ENCODE measurements at regions not wholly inside any gene's neighbourhood (a gene's known extent, or its start where the extent isn't known, plus 50 kb on each side); places are given as distances from the start of the nearest gene placed in this dataset.

DNA sequence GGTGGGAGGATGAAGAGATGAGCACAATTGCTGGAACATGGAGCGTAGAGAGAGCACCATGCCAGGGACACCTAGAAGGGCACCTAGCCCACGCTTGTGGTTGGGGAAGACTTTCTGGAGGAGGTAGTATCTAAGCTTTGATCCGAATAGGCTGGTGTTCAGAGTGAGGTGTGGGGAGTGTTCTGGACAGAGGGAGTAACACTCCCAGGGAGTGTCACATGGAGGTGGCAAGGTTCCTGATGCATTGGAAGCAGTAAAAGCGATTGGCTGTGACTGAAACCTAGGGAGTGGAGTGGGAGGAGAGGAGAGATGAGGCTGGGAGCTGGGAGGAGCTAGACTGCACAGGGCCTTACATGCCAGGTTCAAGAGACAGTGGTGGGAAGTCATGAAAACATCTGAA, 188.0 kb upstream of the NCAM1 start:
- intact Hi-C loops (cut with DNase I): no loop called here
- TF ChIP-seq, protein P1, sequence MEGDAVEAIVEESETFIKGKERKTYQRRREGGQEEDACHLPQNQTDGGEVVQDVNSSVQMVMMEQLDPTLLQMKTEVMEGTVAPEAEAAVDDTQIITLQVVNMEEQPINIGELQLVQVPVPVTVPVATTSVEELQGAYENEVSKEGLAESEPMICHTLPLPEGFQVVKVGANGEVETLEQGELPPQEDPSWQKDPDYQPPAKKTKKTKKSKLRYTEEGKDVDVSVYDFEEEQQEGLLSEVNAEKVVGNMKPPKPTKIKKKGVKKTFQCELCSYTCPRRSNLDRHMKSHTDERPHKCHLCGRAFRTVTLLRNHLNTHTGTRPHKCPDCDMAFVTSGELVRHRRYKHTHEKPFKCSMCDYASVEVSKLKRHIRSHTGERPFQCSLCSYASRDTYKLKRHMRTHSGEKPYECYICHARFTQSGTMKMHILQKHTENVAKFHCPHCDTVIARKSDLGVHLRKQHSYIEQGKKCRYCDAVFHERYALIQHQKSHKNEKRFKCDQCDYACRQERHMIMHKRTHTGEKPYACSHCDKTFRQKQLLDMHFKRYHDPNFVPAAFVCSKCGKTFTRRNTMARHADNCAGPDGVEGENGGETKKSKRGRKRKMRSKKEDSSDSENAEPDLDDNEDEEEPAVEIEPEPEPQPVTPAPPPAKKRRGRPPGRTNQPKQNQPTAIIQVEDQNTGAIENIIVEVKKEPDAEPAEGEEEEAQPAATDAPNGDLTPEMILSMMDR (IDR thresholded peaks at IDR 0.05): no peak
- TF ChIP-seq POLR2A (IDR thresholded peaks at IDR 0.05): no peak
- H3K27ac ChIP-seq: no peak overlapping the region
- DNase-seq: no peak
- no peaks in the 10 kb centered on the region for H3K9me3 ChIP-seq
- no peaks in the 10 kb centered on the region for H3K36me3 ChIP-seq
- no peak overlapping the region for H3K4me3 ChIP-seq
- 70 to 80% methylated on average over 4 of the region's 4 CpGs for WGBS, 2 donors
- peaks cover 0 to 4% (median 0%) of the 10 kb centered on the region in 3 donors for H3K4me1 ChIP-seq
- H3K27me3 ChIP-seq: peaks cover 0 to 6% (median 0%) of the 10 kb centered on the region in 4 donors

DNA sequence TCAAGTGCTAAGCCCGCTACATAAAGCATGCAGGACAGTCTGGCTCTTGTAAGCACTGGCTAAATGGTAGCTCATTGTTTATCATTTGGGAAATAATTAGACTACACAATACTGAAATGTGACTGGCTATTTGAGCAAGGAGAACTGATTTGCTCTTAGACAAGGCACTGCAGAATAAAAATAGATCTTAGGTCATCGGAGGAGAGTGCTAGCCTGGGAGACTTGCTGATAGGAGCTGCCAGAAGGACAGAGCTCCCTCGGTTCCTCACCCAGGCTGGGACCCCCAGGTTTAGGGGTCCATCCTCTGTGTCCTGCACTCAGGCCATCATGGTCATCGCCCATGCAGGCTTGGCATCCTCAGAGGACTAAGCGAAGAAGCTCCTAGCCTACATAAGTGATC, 184.4 kb upstream of the NCAM1 start:
- no peak overlapping the region for H3K4me3 ChIP-seq
- no peak for DNase-seq
- TF ChIP-seq, protein P1 (IDR thresholded peaks at IDR 0.05): no peak
- no peak for TF ChIP-seq POLR2A (IDR thresholded peaks at IDR 0.05)
- no peak overlapping the region for H3K27ac ChIP-seq
- peaks cover 0 to 7% (median 0%) of the 10 kb centered on the region in 3 donors for H3K4me1 ChIP-seq
- H3K27me3 ChIP-seq: peaks cover 0 to 23% (median 0%) of the 10 kb centered on the region in 4 donors
- no peaks in the 10 kb centered on the region for H3K9me3 ChIP-seq
- intact Hi-C loops (cut with DNase I): no loop called here
- no peaks in the 10 kb centered on the region for H3K36me3 ChIP-seq
- 73 to 79% methylated on average over 3 to 5 of the region's 5 CpGs for WGBS, 2 donors

DNA sequence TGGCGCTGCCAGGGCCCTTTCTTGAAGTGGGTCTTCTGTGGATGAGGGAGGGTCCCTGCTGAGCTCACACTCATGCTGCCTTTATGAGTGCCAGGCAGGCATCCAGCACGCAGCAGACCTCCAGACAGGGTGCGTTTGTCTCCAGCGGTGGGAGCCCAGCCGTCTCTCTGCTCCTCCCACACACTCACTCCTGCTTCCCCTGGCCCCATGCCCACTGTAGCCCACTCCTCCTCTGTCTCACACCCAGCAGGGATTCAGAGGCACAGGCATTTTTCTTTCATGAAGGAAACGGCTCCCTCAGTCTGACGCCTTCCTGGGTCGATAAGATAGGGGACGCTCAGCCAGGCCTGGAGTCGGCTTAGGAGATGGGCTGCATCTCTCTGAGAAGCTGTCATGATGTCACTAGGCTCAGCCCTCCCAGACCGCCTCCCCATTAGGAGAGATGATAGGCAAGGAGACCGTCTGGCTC, 183.9 kb upstream of the NCAM1 start:
- DNase-seq: no peak
- H3K4me1 ChIP-seq: peaks cover 0 to 7% (median 0%) of the 10 kb centered on the region in 3 donors
- intact Hi-C loops (cut with DNase I): no loop called here
- no peak for TF ChIP-seq POLR2A (IDR thresholded peaks at IDR 0.05)
- TF ChIP-seq, protein P1 (IDR thresholded peaks at IDR 0.05): no peak
- no peak overlapping the region for H3K4me3 ChIP-seq
- 68 to 76% methylated on average over 10 to 12 of the region's 12 CpGs for WGBS, 2 donors
- H3K36me3 ChIP-seq: no peaks in the 10 kb centered on the region
- H3K9me3 ChIP-seq: no peaks in the 10 kb centered on the region
- H3K27me3 ChIP-seq: peaks cover 0 to 27% (median 0%) of the 10 kb centered on the region in 4 donors
- no peak overlapping the region for H3K27ac ChIP-seq

DNA sequence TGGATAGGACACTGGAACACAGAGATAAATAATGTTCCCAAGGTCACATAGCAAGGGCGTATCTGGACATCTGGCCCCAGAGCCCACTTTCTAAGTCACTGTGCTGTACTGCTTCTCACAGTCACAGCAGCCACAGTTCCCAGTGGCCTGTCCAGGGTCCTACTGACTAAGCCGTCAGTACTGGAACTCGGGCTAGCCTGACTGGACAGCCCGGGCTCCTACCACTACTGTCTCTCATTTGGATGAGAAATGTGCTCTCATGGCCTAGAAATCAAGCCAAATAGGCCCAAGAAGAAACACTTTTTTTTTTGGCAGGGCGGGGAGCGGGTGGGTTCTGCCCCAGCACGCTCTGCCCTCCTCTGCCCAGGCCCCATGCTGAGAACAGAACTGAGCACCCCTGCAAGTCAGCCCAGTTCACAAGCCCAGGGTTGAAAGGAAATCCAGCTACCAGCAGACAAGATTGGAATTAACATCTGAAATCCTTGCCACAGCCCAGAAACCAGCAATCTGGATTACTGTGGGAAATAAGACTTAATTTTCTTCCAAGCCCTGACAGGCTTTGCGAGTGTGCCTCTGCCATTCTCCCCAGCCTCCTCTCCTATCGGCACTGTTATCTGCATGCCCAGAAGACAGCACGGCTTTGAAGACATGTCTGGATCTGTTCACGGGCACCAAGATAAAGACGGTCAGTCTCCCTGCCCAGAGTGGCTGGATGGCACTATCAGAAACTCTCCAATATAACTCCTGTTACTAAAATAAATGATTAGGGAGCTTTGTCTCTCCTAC, 182.9 kb upstream of the NCAM1 start:
- no peaks in the 10 kb centered on the region for H3K36me3 ChIP-seq
- H3K27me3 ChIP-seq: peaks cover 0 to 27% (median 0%) of the 10 kb centered on the region in 4 donors
- no peak for DNase-seq
- WGBS, 2 donors: 56 to 58% methylated on average over 5 to 6 of the region's 12 CpGs
- TF ChIP-seq, protein P1 (IDR thresholded peaks at IDR 0.05): no peak
- TF ChIP-seq POLR2A (IDR thresholded peaks at IDR 0.05): no peak
- no peaks in the 10 kb centered on the region for H3K9me3 ChIP-seq
- H3K4me3 ChIP-seq: no peak overlapping the region
- intact Hi-C loops (cut with DNase I): no loop called here
- peaks cover 0 to 7% (median 0%) of the 10 kb centered on the region in 3 donors for H3K4me1 ChIP-seq
- H3K27ac ChIP-seq: no peak overlapping the region

DNA sequence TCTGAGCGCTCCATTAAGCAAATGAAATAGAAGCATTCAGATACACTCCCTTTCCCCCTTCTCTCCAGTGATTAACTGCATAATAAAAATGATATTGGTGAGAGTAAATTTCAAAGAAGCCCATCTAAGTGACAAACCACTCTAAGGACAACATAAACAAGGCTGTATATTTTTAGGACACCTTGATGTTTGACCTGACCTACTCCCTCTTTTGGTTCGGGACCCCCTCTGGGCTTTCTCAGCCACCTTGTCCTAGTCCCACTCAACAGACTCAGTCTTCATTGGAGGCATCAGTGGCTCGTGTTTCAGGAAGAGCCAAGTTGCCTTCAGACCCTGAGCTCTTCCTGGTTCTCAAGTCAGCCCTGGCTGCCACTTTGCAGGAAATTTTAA, 182.3 kb upstream of the NCAM1 start:
- H3K27me3 ChIP-seq: peaks cover 0 to 27% (median 0%) of the 10 kb centered on the region in 4 donors
- H3K9me3 ChIP-seq: no peaks in the 10 kb centered on the region
- H3K27ac ChIP-seq: no peak overlapping the region
- no peaks in the 10 kb centered on the region for H3K36me3 ChIP-seq
- 67 to 77% methylated on average over 3 of the region's 3 CpGs for WGBS, 2 donors
- H3K4me1 ChIP-seq: peaks cover 0 to 7% (median 0%) of the 10 kb centered on the region in 3 donors
- intact Hi-C loops (cut with DNase I): no loop called here
- no peak overlapping the region for H3K4me3 ChIP-seq
- TF ChIP-seq POLR2A (IDR thresholded peaks at IDR 0.05): no peak
- TF ChIP-seq, protein P1 (IDR thresholded peaks at IDR 0.05): no peak
- DNase-seq: no peak
